OCI-LY3 (cell line): ENCODE measurements at regions not wholly inside any gene's neighbourhood (a gene's known extent, or its start where the extent isn't known, plus 50 kb on each side); places are given as distances from the start of the nearest gene placed in this dataset.

Experiments
- EZH2phosphoT487 ChIP-seq: fragments of 200-600 bp; shearing (Covaris generic); IDR thresholded peaks from 2 replicates; pipeline ENCODE4 v1.6.1; 2018; ENCODE audit warnings: antibody characterized with exemption, mixed run types, low read depth
- TF ChIP-seq, protein P1 (sequence below): fragments of 200-600, 300-600 bp; sonication (generic); IDR thresholded peaks from 2 replicates; pipeline ENCODE4 v1.5.1; 2014; ENCODE audit warnings: antibody characterized with exemption, low read length, low read depth

- TF ChIP-seq, protein P1, sequence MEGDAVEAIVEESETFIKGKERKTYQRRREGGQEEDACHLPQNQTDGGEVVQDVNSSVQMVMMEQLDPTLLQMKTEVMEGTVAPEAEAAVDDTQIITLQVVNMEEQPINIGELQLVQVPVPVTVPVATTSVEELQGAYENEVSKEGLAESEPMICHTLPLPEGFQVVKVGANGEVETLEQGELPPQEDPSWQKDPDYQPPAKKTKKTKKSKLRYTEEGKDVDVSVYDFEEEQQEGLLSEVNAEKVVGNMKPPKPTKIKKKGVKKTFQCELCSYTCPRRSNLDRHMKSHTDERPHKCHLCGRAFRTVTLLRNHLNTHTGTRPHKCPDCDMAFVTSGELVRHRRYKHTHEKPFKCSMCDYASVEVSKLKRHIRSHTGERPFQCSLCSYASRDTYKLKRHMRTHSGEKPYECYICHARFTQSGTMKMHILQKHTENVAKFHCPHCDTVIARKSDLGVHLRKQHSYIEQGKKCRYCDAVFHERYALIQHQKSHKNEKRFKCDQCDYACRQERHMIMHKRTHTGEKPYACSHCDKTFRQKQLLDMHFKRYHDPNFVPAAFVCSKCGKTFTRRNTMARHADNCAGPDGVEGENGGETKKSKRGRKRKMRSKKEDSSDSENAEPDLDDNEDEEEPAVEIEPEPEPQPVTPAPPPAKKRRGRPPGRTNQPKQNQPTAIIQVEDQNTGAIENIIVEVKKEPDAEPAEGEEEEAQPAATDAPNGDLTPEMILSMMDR: no peak
- no peak for TF ChIP-seq EZH2phosphoT487
Measured at GRCh38 chr16:60741810-60742209, 1294.4 kb downstream of the CDH8 start.
